HCT116 (cell line): ENCODE measurements at regions not wholly inside any gene's neighbourhood (a gene's known extent, or its start where the extent isn't known, plus 50 kb on each side); places are given as distances from the start of the nearest gene placed in this dataset.
A peak's percentile ranks its signal among the peaks of the same experiment; 100 is the strongest.

Source experiments
- ATAC-seq: fragments of 200-7000 bp; cut with Tn5 transposase; 2 replicates; pipeline ENCODE4 v1.9.1; 2020; ENCODE audit warnings: mild to moderate bottlenecking, moderate library complexity
- BruUV-seq: library from RNA; stranded (reverse); fragments of 400-500 nt; replicated peaks from 2 replicates; lab custom pipeline; 2021; lab: Mats Ljungman, UMichigan
- CTCF ChIA-PET: fragments of 300-600 bp; sonication (Branson Sonifier 250); formaldehyde crosslinking; loops from one replicate; lab custom pipeline; 2021; ENCODE audit warnings: antibody characterized with exemption; lab: Charles Lee
- POLR2A ChIA-PET: fragments of 300-600, 350-600 bp; sonication (Branson Sonifier 250); formaldehyde crosslinking; loops from one replicate; lab custom pipeline; 2021; ENCODE audit warnings: antibody characterized with exemption; lab: Charles Lee
- RAD21 ChIA-PET, 2 experiments: fragments of 300-600 bp; sonication (Branson Sonifier 250); formaldehyde crosslinking; loops; one replicate each; lab custom pipeline; 2023; ENCODE audit warnings: low total read pairs in 2 of 2; ENCODE audit not compliant: uncharacterized antibody in 2 of 2, unreplicated experiment in 2 of 2, low non-redundant PET in 1 of 2; lab: Charles Lee
- DNase-seq: peaks from one replicate; pipeline ENCODE4 v3.0.0-alpha.2; 2010; ENCODE audit warnings: low read depth, low spot score
- H2AFZ ChIP-seq: fragments of 200-600 bp; shearing (Covaris generic), sonication (generic); 2 replicates; pipeline ENCODE4 v1.6.1; 2017; ENCODE audit warnings: low read depth, mixed run types, mixed read lengths, antibody characterized with exemption, low read length; ENCODE audit not compliant: poor library complexity, severe bottlenecking
- H3K27ac ChIP-seq: 2 replicates; pipeline ENCODE4 v1.5.1; 2012; ENCODE audit warnings: low read depth, low read length
- H3K27me3 ChIP-seq: fragments of 200-600 bp; sonication (generic); 2 replicates; pipeline ENCODE4 v1.6.1; 2016; ENCODE audit warnings: mixed run types, low read length, mixed read lengths; ENCODE audit not compliant: insufficient read depth
- H3K36me3 ChIP-seq, 2 experiments: fragments of 200-500 bp in 1 of 2; fragments of 200-600 bp in 1 of 2; sonication (Bioruptor generic) in 1 of 2; sonication (generic) in 1 of 2; 2 replicates each; pipeline versions ENCODE4 v1.5.1 to v1.6.1; 2014 to 2016; ENCODE audit warnings: low read length in 2 of 2, inconsistent platforms in 1 of 2, mixed read lengths in 1 of 2, mixed run types in 1 of 2; ENCODE audit not compliant: insufficient read depth in 2 of 2, control insufficient read depth in 1 of 2
- H3K4me1 ChIP-seq, 2 experiments: fragments of 200-600 bp in 1 of 2; sonication (generic) in 1 of 2; 2 replicates each; pipeline versions ENCODE4 v1.5.1 to v1.6.1; 2012 to 2017; ENCODE audit warnings: low read length in 2 of 2, inconsistent platforms in 1 of 2, mild to moderate bottlenecking in 1 of 2, mixed read lengths in 1 of 2, mixed run types in 1 of 2, moderate library complexity in 1 of 2; ENCODE audit not compliant: insufficient read depth in 2 of 2, control insufficient read depth in 1 of 2
- H3K4me2 ChIP-seq: fragments of 200-600 bp; sonication (generic); 2 replicates; pipeline ENCODE4 v1.6.1; 2017; ENCODE audit warnings: mixed run types, low read length, mixed read lengths
- H3K4me3 ChIP-seq, 2 experiments: fragments of 200-600 bp in 1 of 2; sonication (generic) in 1 of 2; replicated peaks in 1 of 2; 2 replicates each; pipeline ENCODE4 v1.5.1; 2011 to 2016; ENCODE audit warnings: low read length in 2 of 2, control low read depth in 1 of 2, low read depth in 1 of 2, mild to moderate bottlenecking in 1 of 2, mixed read lengths in 1 of 2, mixed run types in 1 of 2
- H3K79me2 ChIP-seq: fragments of 200-600 bp; sonication (generic); 2 replicates; pipeline ENCODE4 v1.6.1; 2017; ENCODE audit warnings: mild to moderate bottlenecking, mixed run types, low read length, moderate library complexity, mixed read lengths; ENCODE audit not compliant: insufficient read depth
- H3K9ac ChIP-seq: fragments of 200-600 bp; sonication (generic); 2 replicates; pipeline ENCODE4 v1.6.1; 2016; ENCODE audit warnings: low read length, mixed read lengths
- H3K9me2 ChIP-seq: fragments of 200-600 bp; sonication (generic), shearing (Covaris generic); 2 replicates; pipeline ENCODE4 v1.6.1; 2017; ENCODE audit warnings: mixed run types, mild to moderate bottlenecking, moderate library complexity; ENCODE audit not compliant: insufficient read depth
- H3K9me3 ChIP-seq, 2 experiments: fragments of 200-500 bp in 1 of 2; fragments of 200-600 bp in 1 of 2; sonication (Bioruptor generic) in 1 of 2; sonication (generic) in 1 of 2; 2 replicates each; pipeline ENCODE4 v1.6.1; 2014 to 2017; ENCODE audit warnings: low read length in 2 of 2, mixed read lengths in 2 of 2, inconsistent platforms in 1 of 2, low read depth in 1 of 2, mild to moderate bottlenecking in 1 of 2, mixed run types in 1 of 2, moderate library complexity in 1 of 2; ENCODE audit not compliant: control insufficient read depth in 1 of 2, insufficient read depth in 1 of 2
- H4K20me1 ChIP-seq: fragments of 200-600 bp; sonication (generic), shearing (Covaris generic); 2 replicates; pipeline ENCODE4 v1.6.1; 2017; ENCODE audit warnings: mixed run types, mild to moderate bottlenecking, moderate library complexity; ENCODE audit not compliant: insufficient read depth
- EGR1 ChIP-seq: IDR thresholded peaks from 2 replicates; pipeline ENCODE4 v1.6.1; 2012; ENCODE audit warnings: low read depth
- ELF1 ChIP-seq: IDR thresholded peaks from 2 replicates; pipeline ENCODE4 v1.6.1; 2012; ENCODE audit warnings: low read depth, borderline replicate concordance
- EZH2phosphoT487 ChIP-seq: fragments of 200-600 bp; IDR thresholded peaks from 2 replicates; pipeline ENCODE4 v1.6.1; 2018; ENCODE audit warnings: antibody characterized with exemption, borderline replicate concordance
- FOSL1 ChIP-seq: IDR thresholded peaks from 2 replicates; pipeline ENCODE4 v1.6.1; 2012; ENCODE audit warnings: low read depth
- RAD21 ChIP-seq: IDR thresholded peaks from 2 replicates; pipeline ENCODE4 v1.6.1; 2012; ENCODE audit warnings: low read depth, mild to moderate bottlenecking
- TCF7L2 ChIP-seq: IDR thresholded peaks from 2 replicates; pipeline ENCODE4 v1.7.0; 2011; ENCODE audit warnings: borderline replicate concordance, inconsistent platforms; ENCODE audit not compliant: insufficient read depth, insufficient read length; ENCODE audit errors: extremely low read depth
- ZNF274 ChIP-seq: fragments of 200-500 bp; sonication (Bioruptor generic); IDR thresholded peaks from 2 replicates; pipeline ENCODE4 v1.6.1; 2014; ENCODE audit warnings: mild to moderate bottlenecking, low read depth, low read length, inconsistent platforms
- intact Hi-C: fragments of 100-400 bp; cut with micrococcal nuclease; formaldehyde crosslinking; loops from 2 replicates; pipeline ENCODE4 v1.10.0; 2022
- TF ChIP-seq, protein P1 (sequence below): IDR thresholded peaks from 2 replicates; pipeline ENCODE4 v1.6.1; 2011; ENCODE audit warnings: mild to moderate bottlenecking, low read length, moderate library complexity; ENCODE audit not compliant: insufficient replicate concordance; ENCODE audit errors: extremely low read depth

DNA sequence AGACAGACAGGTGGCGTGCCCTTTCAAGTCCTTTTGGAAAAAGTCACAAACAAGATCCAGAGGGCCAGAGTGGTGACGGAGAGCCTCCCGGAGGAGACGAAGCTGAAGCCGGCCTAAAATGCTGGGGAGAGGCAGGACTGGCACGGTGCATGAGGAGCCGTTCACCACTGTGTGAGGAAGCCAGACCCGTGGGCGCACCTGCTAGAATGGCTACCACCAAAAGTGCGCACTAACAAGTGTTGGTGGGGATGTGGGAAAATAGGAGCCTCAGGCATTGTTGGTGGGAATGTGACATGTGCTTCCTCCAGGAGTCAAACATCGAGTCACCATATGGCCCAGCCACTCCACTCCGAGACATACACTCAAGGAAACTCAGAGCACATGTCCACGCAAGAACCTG lies 67.4 kb upstream of the HELT start:
- ChIA-PET RAD21 (no interaction called here), CTCF (no interaction called here), POLR2A (no interaction called here)
- no peaks in the 10 kb centered on the region for H3K36me3 ChIP-seq
- no peak overlapping the region for H3K4me2 ChIP-seq
- H3K4me1 ChIP-seq = no peaks in the 10 kb centered on the region
- H3K27ac ChIP-seq = no peak overlapping the region
- no peak overlapping the region for H3K4me3 ChIP-seq
- no peaks in the 10 kb centered on the region for H3K27me3 ChIP-seq
- H2AFZ ChIP-seq = no peak overlapping the region
- H3K9me2 ChIP-seq = no peaks in the 10 kb centered on the region
- no TSS peak for BruUV-seq
- H3K79me2 ChIP-seq = no peaks in the 10 kb centered on the region
- TF ChIP-seq EGR1 (no peak), RAD21 (peak; percentile 12; the same call in 1 of the 2 replicates)
- intact Hi-C loops = no loop called here
- ATAC-seq (no peak), DNase-seq (no peak)
- no peaks in the 10 kb centered on the region for H4K20me1 ChIP-seq
- H3K9me3 ChIP-seq = no peaks in the 10 kb centered on the region
- H3K9ac ChIP-seq = no peak overlapping the region

DNA sequence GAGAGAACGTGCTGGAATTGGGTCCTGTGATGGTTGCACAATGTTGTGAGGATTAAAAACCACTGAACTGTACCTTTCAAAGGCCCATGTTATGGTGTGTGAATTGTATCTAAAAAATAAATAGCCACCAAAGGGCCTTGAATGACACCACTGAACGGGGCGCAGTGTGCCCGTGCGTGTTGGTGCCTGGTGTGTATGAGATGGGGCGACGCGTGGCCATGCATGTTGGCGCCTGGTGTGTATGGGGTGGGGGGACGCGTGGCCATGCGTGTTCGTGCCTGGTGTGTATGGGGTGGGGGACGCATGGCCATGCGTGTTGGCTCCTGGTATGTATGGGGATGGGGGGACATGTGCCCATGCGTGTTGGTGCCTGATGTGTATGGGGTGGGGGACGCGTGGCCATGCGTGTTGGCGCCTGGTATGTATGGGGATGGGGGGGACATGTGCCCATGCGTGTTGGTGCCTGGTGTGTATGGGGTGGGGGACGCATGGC lies 66.6 kb upstream of the HELT start:
- Histone ChIP-seq H3K27me3 (no peaks in the 10 kb centered on the region), H3K9me2 (no peaks in the 10 kb centered on the region), H3K36me3 (no peaks in the 10 kb centered on the region), H3K9ac (no peak overlapping the region), H3K4me2 (no peak overlapping the region), H3K4me3 (no peak overlapping the region), H3K4me1 (no peaks in the 10 kb centered on the region), H3K9me3 (no peaks in the 10 kb centered on the region), H3K27ac (no peak overlapping the region)
- no peak for ATAC-seq
- ChIA-PET RAD21 (no interaction called here), POLR2A (no interaction called here), CTCF (no interaction called here)
- intact Hi-C loops = no loop called here
- no TSS peak for BruUV-seq
- TF ChIP-seq TCF7L2 (no peak), ZNF274 (no peak), EZH2phosphoT487 (no peak), ELF1 (no peak), FOSL1 (no peak), RAD21 (no peak)
- TF ChIP-seq, protein P1, sequence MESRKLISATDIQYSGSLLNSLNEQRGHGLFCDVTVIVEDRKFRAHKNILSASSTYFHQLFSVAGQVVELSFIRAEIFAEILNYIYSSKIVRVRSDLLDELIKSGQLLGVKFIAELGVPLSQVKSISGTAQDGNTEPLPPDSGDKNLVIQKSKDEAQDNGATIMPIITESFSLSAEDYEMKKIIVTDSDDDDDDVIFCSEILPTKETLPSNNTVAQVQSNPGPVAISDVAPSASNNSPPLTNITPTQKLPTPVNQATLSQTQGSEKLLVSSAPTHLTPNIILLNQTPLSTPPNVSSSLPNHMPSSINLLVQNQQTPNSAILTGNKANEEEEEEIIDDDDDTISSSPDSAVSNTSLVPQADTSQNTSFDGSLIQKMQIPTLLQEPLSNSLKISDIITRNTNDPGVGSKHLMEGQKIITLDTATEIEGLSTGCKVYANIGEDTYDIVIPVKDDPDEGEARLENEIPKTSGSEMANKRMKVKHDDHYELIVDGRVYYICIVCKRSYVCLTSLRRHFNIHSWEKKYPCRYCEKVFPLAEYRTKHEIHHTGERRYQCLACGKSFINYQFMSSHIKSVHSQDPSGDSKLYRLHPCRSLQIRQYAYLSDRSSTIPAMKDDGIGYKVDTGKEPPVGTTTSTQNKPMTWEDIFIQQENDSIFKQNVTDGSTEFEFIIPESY = no peak
- TF ChIP-seq, all 23 proteins: peak for 0
- H2AFZ ChIP-seq = no peak overlapping the region
- no peaks in the 10 kb centered on the region for H3K79me2 ChIP-seq
- H4K20me1 ChIP-seq = no peaks in the 10 kb centered on the region
- DNase-seq = no peak
